Progenitor cell of endocrine pancreas (in vitro differentiated cells): ENCODE measurements at regions not wholly inside any gene's neighbourhood (a gene's known extent, or its start where the extent isn't known, plus 50 kb on each side); places are given as distances from the start of the nearest gene placed in this dataset.

Source experiments
- DNase-seq: peaks from one replicate; pipeline ENCODE4 v3.0.0; 2021; ENCODE audit warnings: low spot score; ENCODE audit not compliant: unreplicated experiment
- H3K27ac Mint-ChIP-seq: 2 replicates; pipeline ENCODE4 v1.8.0; 2021; ENCODE audit warnings: mild to moderate bottlenecking, moderate library complexity, mixed read lengths
- H3K27me3 Mint-ChIP-seq: 2 replicates; pipeline ENCODE4 v1.8.0; 2021; ENCODE audit warnings: mixed read lengths
- H3K36me3 Mint-ChIP-seq: 2 replicates; pipeline ENCODE4 v1.8.0; 2022; ENCODE audit warnings: mixed read lengths; ENCODE audit not compliant: insufficient read depth
- H3K4me1 Mint-ChIP-seq: 2 replicates; pipeline ENCODE4 v1.8.0; 2021; ENCODE audit warnings: low read depth, mixed read lengths
- H3K4me3 Mint-ChIP-seq: 2 replicates; pipeline ENCODE4 v1.8.0; 2021; ENCODE audit warnings: low read depth, mild to moderate bottlenecking, moderate library complexity, mixed read lengths
- H3K9me3 Mint-ChIP-seq: 2 replicates; pipeline ENCODE4 v1.8.0; 2021; ENCODE audit warnings: low read depth, mixed read lengths
- CTCF ChIP-seq: fragments of 200-600 bp; sonication (generic); IDR thresholded peaks from one replicate; pipeline ENCODE4 v1.5.0; 2021; ENCODE audit warnings: antibody characterized with exemption, mild to moderate bottlenecking; ENCODE audit not compliant: unreplicated experiment

- Mint-ChIP-seq H3K27me3 (no peaks in the 10 kb centered on the region), H3K9me3 (no peaks in the 10 kb centered on the region), H3K27ac (no peak overlapping the region), H3K4me1 (peaks cover 7% of the 10 kb centered on the region), H3K4me3 (no peak overlapping the region), H3K36me3 (no peaks in the 10 kb centered on the region)
- TF ChIP-seq CTCF = no peak
- no peak for DNase-seq
Observed at GRCh38 chr18:38312532-38312931, 746.9 kb upstream of the CELF4 start.

GRCh38 chr18:38310936-38311335 lies 745.3 kb upstream of the CELF4 start:
- TF ChIP-seq CTCF = no peak
- Mint-ChIP-seq H3K27ac (no peak overlapping the region), H3K27me3 (no peaks in the 10 kb centered on the region), H3K4me3 (no peak overlapping the region), H3K9me3 (no peaks in the 10 kb centered on the region), H3K36me3 (no peaks in the 10 kb centered on the region), H3K4me1 (peaks cover 7% of the 10 kb centered on the region)
- no peak for DNase-seq

- Mint-ChIP-seq H3K4me3 (no peak overlapping the region), H3K9me3 (no peaks in the 10 kb centered on the region), H3K4me1 (peaks cover 2% of the 10 kb centered on the region), H3K27me3 (no peaks in the 10 kb centered on the region), H3K36me3 (no peaks in the 10 kb centered on the region), H3K27ac (no peak overlapping the region)
- TF ChIP-seq CTCF = no peak
- DNase-seq = no peak
Observed at GRCh38 chr18:38307914-38308313, 742.3 kb upstream of the CELF4 start.

- DNase-seq = no peak
- Mint-ChIP-seq H3K4me1 (peaks cover 2% of the 10 kb centered on the region), H3K4me3 (no peak overlapping the region), H3K27ac (no peak overlapping the region), H3K9me3 (peaks cover 4% of the 10 kb centered on the region), H3K27me3 (no peaks in the 10 kb centered on the region), H3K36me3 (no peaks in the 10 kb centered on the region)
- TF ChIP-seq CTCF = no peak
Observed at GRCh38 chr18:38305961-38306360, 740.4 kb upstream of the CELF4 start.

- no peak overlapping the region for H3K27ac Mint-ChIP-seq
- DNase-seq = no peak
Observed at GRCh38 chr18:38301621-38302020, 736.0 kb upstream of the CELF4 start.

More at GRCh38 chr18:38301621-38302020, 736.0 kb upstream of the CELF4 start:
- no peak overlapping the region for H3K4me3 Mint-ChIP-seq
- no peaks in the 10 kb centered on the region for H3K36me3 Mint-ChIP-seq
- H3K4me1 Mint-ChIP-seq = peaks cover 2% of the 10 kb centered on the region
- TF ChIP-seq CTCF = no peak
- no peaks in the 10 kb centered on the region for H3K27me3 Mint-ChIP-seq
- peaks cover 4% of the 10 kb centered on the region for H3K9me3 Mint-ChIP-seq
